IPS-15b (cell line): ENCODE measurements at regions not wholly inside any gene's neighbourhood (a gene's known extent, or its start where the extent isn't known, plus 50 kb on each side); places are given as distances from the start of the nearest gene placed in this dataset.

ENCODE experiments used
- H3K27me3 ChIP-seq: one replicate; pipeline ENCODE4 v1.6.1; 2013; ENCODE audit warnings: low read length; ENCODE audit not compliant: control insufficient read depth, insufficient read depth
- H3K36me3 ChIP-seq: one replicate; pipeline ENCODE4 v1.6.1; 2013; ENCODE audit warnings: low read length; ENCODE audit not compliant: control insufficient read depth, insufficient read depth
- H3K4me1 ChIP-seq: one replicate; pipeline ENCODE4 v1.6.1; 2013; ENCODE audit warnings: mild to moderate bottlenecking, low read length; ENCODE audit not compliant: control insufficient read depth, insufficient read depth
- H3K4me3 ChIP-seq: one replicate; pipeline ENCODE4 v1.5.1; 2013; ENCODE audit warnings: low read depth, low read length
- H3K9ac ChIP-seq: one replicate; pipeline ENCODE4 v1.6.1; 2013; ENCODE audit warnings: low read depth, mild to moderate bottlenecking, low read length
- H3K9me3 ChIP-seq: one replicate; pipeline ENCODE4 v1.6.1; 2013; ENCODE audit warnings: mild to moderate bottlenecking, low read length; ENCODE audit not compliant: control insufficient read depth, insufficient read depth

GRCh38 chr17:70230850-70231640 is 61.7 kb downstream of the KCNJ2 start:
- no peaks in the 10 kb centered on the region for H3K27me3 ChIP-seq
- H3K36me3 ChIP-seq: no peaks in the 10 kb centered on the region
- H3K4me3 ChIP-seq: no peak overlapping the region

GRCh38 chr17:70232466-70232865 is 63.1 kb downstream of the KCNJ2 start:
- H3K27me3 ChIP-seq: no peaks in the 10 kb centered on the region
- H3K4me1 ChIP-seq: no peaks in the 10 kb centered on the region
- no peak overlapping the region for H3K9ac ChIP-seq
- H3K9me3 ChIP-seq: no peaks in the 10 kb centered on the region
- no peak overlapping the region for H3K4me3 ChIP-seq
- H3K36me3 ChIP-seq: no peaks in the 10 kb centered on the region

More at GRCh38 chr17:70230850-70231640, 61.7 kb downstream of the KCNJ2 start:
- Histone ChIP-seq H3K4me1 (no peaks in the 10 kb centered on the region), H3K9ac (no peak overlapping the region), H3K9me3 (no peaks in the 10 kb centered on the region)

DNA sequence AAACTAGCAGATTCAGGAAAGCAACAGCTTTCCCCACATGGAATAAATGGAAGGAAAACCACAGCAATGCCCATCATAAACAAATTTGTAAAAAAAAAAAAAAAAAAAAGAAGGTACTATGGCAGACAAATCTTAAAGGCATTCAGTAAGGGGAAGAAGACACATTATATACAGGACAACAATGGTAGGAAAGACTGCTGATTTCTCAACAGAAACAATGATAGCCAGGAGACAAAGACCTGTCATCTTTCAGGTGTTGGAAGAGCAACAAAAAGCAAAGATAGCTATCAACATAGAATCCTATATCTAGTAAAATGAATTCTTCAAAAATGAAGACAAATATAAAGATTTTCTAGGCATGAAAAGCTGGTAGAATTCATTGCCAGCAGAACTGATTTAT is 65.9 kb downstream of the KCNJ2 start:
- Histone ChIP-seq H3K36me3 (no peaks in the 10 kb centered on the region), H3K9me3 (no peaks in the 10 kb centered on the region), H3K4me1 (no peaks in the 10 kb centered on the region), H3K27me3 (no peaks in the 10 kb centered on the region), H3K4me3 (no peak overlapping the region), H3K9ac (no peak overlapping the region)

DNA sequence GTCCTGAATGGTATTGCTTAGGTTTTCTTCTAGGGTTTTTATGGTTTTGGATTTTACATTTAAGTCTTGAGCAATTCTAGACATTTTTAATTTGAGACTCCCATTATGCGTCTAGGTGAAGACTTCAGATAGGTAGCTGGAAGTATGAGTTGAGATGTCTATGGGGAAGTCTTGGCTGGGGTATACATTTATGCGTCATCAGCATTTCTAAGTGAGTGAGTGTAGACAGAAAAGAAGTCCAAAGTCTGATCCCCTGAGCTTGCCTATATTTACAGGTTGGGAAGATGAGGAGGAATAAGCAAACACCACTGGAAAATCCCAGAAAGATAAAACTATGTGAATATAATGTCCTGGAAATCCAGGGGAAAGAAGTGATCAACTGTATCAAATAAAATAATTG is 68.9 kb downstream of the KCNJ2 start:
- Histone ChIP-seq H3K4me1 (no peaks in the 10 kb centered on the region), H3K9me3 (no peaks in the 10 kb centered on the region), H3K9ac (no peak overlapping the region), H3K4me3 (no peak overlapping the region), H3K27me3 (no peaks in the 10 kb centered on the region), H3K36me3 (no peaks in the 10 kb centered on the region)

DNA sequence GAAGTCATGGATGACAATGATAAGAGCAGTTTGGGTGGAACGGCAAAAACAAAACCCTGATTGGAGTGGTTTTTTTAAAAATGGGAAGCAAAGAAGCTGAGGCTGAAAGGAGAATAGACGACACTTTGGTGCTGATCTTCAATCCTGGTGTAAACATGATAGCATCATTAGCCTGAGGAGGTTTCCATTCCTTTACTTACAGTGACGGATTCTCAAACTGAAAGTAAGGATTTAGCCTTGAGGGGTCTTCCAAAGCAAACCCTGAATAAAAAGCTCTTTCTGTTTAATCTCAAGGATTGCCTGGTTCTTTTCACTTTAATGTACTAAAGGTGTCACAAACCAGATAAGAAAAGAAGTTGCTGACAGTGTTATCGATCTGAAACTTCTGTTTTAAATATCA is 69.3 kb downstream of the KCNJ2 start:
- Histone ChIP-seq H3K9ac (no peak overlapping the region), H3K4me3 (no peak overlapping the region)

DNA sequence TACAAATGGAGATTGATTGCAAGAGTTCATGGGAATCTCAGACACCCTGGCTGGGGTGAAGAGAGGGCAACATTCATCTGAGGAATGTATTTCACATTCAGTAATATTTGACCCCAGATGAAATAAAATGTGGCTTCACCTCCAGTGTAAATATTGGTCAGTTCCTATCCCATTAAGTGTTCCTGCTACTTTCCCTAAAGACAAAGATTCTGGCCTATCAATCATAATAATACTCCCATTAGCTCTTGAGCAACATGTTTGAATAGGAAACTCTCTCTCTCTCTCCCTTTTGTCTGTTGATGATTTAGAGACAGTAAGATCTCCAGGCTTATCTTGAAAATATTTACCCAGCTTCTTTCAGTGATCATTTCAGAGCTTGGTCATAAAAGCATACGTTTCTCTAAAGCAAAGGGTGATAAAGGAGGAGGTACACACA is 70.1 kb downstream of the KCNJ2 start:
- no peak overlapping the region for H3K9ac ChIP-seq
- H3K9me3 ChIP-seq: no peaks in the 10 kb centered on the region
- no peaks in the 10 kb centered on the region for H3K36me3 ChIP-seq
- no peak overlapping the region for H3K4me3 ChIP-seq
- no peaks in the 10 kb centered on the region for H3K27me3 ChIP-seq
- H3K4me1 ChIP-seq: no peaks in the 10 kb centered on the region

More for the DNA sequence above, 69.3 kb downstream of the KCNJ2 start:
- H3K27me3 ChIP-seq: no peaks in the 10 kb centered on the region
- no peaks in the 10 kb centered on the region for H3K36me3 ChIP-seq
- H3K4me1 ChIP-seq: no peaks in the 10 kb centered on the region
- H3K9me3 ChIP-seq: no peaks in the 10 kb centered on the region

GRCh38 chr17:70241071-70241470 is 71.7 kb downstream of the KCNJ2 start:
- H3K9ac ChIP-seq: no peak overlapping the region
- no peaks in the 10 kb centered on the region for H3K9me3 ChIP-seq
- H3K4me3 ChIP-seq: no peak overlapping the region
- no peaks in the 10 kb centered on the region for H3K36me3 ChIP-seq
- no peaks in the 10 kb centered on the region for H3K27me3 ChIP-seq
- no peaks in the 10 kb centered on the region for H3K4me1 ChIP-seq

DNA sequence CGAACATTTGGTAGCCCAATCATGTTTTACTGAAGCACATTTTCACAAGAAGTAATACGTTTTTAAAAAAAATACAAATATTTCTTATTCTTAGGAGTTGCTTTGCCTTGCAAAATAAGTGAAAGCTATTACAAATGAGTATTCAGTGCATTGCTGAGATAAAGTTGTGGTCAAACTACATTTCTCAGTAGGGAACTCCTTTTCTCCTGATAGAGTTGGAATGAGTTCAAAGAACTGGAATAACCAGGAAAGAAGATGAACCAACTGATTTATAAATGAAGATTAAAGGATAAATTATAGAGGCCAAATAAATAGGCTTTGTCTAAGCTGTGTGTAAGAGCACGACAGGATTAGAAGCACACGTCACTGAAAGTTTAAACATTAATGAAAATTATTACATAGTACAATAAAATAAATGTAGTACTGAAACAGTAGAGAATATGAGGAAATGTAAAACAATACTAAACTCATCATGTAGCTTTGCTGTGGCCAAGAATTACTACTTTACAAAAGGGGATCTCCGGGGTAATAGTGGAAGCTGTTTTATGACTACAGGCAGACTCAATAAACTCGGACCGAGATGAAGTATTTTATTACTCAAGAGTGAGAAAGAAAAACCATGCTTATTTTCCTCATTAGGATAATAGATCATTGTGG is 73.6 kb downstream of the KCNJ2 start:
- H3K27me3 ChIP-seq: no peaks in the 10 kb centered on the region
- H3K4me1 ChIP-seq: no peaks in the 10 kb centered on the region
- H3K9me3 ChIP-seq: no peaks in the 10 kb centered on the region
- H3K9ac ChIP-seq: no peak overlapping the region
- no peak overlapping the region for H3K4me3 ChIP-seq
- no peaks in the 10 kb centered on the region for H3K36me3 ChIP-seq

DNA sequence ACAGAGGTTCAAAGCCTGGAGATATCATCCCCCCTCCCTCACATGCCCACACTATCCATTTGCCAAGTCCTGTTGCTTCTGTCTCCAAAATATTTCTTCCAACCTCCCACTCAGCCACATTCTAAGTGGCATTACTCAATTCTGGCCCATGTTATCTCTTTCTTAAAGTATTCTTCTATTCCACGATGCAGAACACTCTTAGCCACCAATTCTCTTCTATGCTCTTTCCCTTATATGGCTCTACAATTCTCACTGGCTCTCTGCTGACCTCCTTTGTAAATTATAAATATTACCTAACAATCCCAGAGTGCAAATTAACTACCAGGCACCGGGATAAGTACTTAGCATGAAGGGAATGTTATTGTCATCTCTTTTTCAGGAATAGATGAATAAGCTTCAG is 82.4 kb downstream of the KCNJ2 start:
- Histone ChIP-seq H3K4me3 (no peak overlapping the region), H3K9ac (no peak overlapping the region), H3K27me3 (no peaks in the 10 kb centered on the region), H3K4me1 (no peaks in the 10 kb centered on the region), H3K36me3 (no peaks in the 10 kb centered on the region), H3K9me3 (no peaks in the 10 kb centered on the region)

- Histone ChIP-seq H3K4me1 (no peaks in the 10 kb centered on the region), H3K27me3 (no peaks in the 10 kb centered on the region), H3K4me3 (no peak overlapping the region), H3K9me3 (no peaks in the 10 kb centered on the region), H3K36me3 (no peaks in the 10 kb centered on the region), H3K9ac (no peak overlapping the region)
Measured at GRCh38 chr17:70254735-70255460, 85.6 kb downstream of the KCNJ2 start.

GRCh38 chr17:70256751-70257150 is 87.4 kb downstream of the KCNJ2 start:
- H3K4me1 ChIP-seq: no peaks in the 10 kb centered on the region
- H3K36me3 ChIP-seq: no peaks in the 10 kb centered on the region
- H3K9me3 ChIP-seq: no peaks in the 10 kb centered on the region
- H3K4me3 ChIP-seq: no peak overlapping the region
- no peaks in the 10 kb centered on the region for H3K27me3 ChIP-seq
- no peak overlapping the region for H3K9ac ChIP-seq
